DOHH2 (cell line): ENCODE measurements at regions not wholly inside any gene's neighbourhood (a gene's known extent, or its start where the extent isn't known, plus 50 kb on each side); places are given as distances from the start of the nearest gene placed in this dataset.

Experiments used
- EZH2phosphoT487 ChIP-seq: fragments of 200-600 bp; sonication (generic); IDR thresholded peaks from 2 replicates; pipeline ENCODE4 v1.6.1; 2017; ENCODE audit warnings: borderline replicate concordance, mild to moderate bottlenecking, antibody characterized with exemption, low read length, moderate library complexity, mixed read lengths
- TF ChIP-seq, protein P1 (sequence below): fragments of 200-600 bp; sonication (generic); IDR thresholded peaks from one replicate; pipeline ENCODE4 v1.5.1; 2014; ENCODE audit warnings: antibody characterized with exemption, mild to moderate bottlenecking, low read depth, low read length; ENCODE audit not compliant: poor library complexity, severe bottlenecking

DNA sequence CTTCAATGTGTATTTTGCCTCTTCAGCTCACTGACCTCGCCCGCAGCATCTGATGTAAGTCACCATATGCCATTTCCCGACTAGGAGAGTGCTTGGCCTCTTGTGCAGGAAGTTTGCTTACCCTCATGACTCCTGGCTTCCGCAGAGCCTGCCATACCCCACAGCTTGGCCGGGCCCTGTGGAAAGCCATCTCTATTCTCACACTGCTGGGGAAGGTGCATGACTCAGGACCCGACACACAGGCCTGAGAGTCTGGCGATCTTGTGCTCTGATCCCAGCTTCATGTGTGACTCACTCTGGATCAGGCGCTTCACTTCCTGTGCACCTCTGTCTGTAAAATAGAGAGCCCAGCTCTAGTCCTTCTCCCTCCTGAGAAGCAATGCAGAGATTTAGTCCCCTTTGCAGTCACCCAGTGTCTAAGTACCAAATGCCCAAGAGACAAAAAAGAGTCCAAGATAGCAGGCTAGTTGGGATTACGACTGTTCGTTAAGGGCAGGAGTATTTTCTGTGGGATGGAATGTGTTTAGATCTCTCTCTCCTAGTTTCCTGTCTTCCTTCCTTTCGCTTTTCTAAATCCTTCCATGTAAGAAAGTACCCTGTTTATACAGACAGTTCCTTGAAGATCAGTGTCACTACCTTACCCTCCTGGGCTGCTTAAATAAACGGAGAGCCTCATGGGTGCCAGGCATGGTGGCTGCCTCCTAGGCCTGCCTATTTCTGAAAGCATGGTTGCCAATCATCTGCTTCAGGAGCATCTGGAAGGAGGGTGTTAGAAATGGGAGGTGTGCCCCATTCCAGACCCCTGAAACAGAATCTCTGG, 62.8 kb upstream of the KIF26B start:
- TF ChIP-seq, protein P1, sequence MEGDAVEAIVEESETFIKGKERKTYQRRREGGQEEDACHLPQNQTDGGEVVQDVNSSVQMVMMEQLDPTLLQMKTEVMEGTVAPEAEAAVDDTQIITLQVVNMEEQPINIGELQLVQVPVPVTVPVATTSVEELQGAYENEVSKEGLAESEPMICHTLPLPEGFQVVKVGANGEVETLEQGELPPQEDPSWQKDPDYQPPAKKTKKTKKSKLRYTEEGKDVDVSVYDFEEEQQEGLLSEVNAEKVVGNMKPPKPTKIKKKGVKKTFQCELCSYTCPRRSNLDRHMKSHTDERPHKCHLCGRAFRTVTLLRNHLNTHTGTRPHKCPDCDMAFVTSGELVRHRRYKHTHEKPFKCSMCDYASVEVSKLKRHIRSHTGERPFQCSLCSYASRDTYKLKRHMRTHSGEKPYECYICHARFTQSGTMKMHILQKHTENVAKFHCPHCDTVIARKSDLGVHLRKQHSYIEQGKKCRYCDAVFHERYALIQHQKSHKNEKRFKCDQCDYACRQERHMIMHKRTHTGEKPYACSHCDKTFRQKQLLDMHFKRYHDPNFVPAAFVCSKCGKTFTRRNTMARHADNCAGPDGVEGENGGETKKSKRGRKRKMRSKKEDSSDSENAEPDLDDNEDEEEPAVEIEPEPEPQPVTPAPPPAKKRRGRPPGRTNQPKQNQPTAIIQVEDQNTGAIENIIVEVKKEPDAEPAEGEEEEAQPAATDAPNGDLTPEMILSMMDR = no peak
- TF ChIP-seq EZH2phosphoT487 = no peak
